NT2/D1 (cell line): ENCODE measurements at regions not wholly inside any gene's neighbourhood (a gene's known extent, or its start where the extent isn't known, plus 50 kb on each side); places are given as distances from the start of the nearest gene placed in this dataset.

Experiments used
- SUZ12 ChIP-seq: IDR thresholded peaks from 2 replicates; pipeline ENCODE4 v1.6.1; 2011; ENCODE audit not compliant: insufficient read length, insufficient read depth; ENCODE audit errors: extremely low read depth
- YY1 ChIP-seq: IDR thresholded peaks from 2 replicates; pipeline ENCODE4 v1.6.1; 2011; ENCODE audit not compliant: insufficient read length, insufficient read depth
- ZNF274 ChIP-seq: IDR thresholded peaks from 2 replicates; pipeline ENCODE4 v1.6.1; 2011; ENCODE audit warnings: mild to moderate bottlenecking, low read depth, low read length

- TF ChIP-seq SUZ12 (no peak), YY1 (no peak), ZNF274 (no peak)
Observed at GRCh38 chr12:69062621-69063237, 129.8 kb upstream of the CPM start.
